H1 (cell line): ENCODE measurements at regions not wholly inside any gene's neighbourhood (a gene's known extent, or its start where the extent isn't known, plus 50 kb on each side); places are given as distances from the start of the nearest gene placed in this dataset.

ENCODE experiments used
- CTCF ChIA-PET: fragments of 300-600 bp; sonication (Branson Sonifier 250); formaldehyde crosslinking; loops from one replicate; lab custom pipeline; 2021; ENCODE audit not compliant: partially characterized antibody; lab: Charles Lee
- POLR2A ChIA-PET: fragments of 300-600 bp; sonication (Branson Sonifier 250); formaldehyde crosslinking; loops from one replicate; lab custom pipeline; 2021; ENCODE audit warnings: inconsistent platforms; ENCODE audit not compliant: partially characterized antibody; lab: Charles Lee
- DNase-seq, 2 experiments: peaks; one replicate each; pipeline versions ENCODE4 v3.0.0 to v3.0.0-alpha.2; 2010 to 2022; ENCODE audit warnings: low spot score in 2 of 2, low read depth in 1 of 2, mixed read lengths in 1 of 2
- FAIRE-seq: peaks from 2 replicates; lab custom pipeline; 2011; peaks lifted over from hg19 to GRCh38; lab: Jason Lieb, UNC
- H2AFZ ChIP-seq: 2 replicates; pipeline ENCODE4 v1.8.1; 2012; ENCODE audit warnings: low read length, inconsistent platforms
- H2AK5ac ChIP-seq: 2 replicates; pipeline ENCODE4 v1.6.1; 2013; ENCODE audit warnings: low read depth, low read length
- H2BK120ac ChIP-seq: replicated peaks from 2 replicates; pipeline ENCODE3; 2013; ENCODE audit warnings: low read depth, low read length, inconsistent platforms
- H2BK12ac ChIP-seq: 2 replicates; pipeline ENCODE4 v1.6.1; 2013; ENCODE audit warnings: low read depth, low read length
- H2BK15ac ChIP-seq: 2 replicates; pipeline ENCODE4 v1.6.1; 2013; ENCODE audit warnings: low read length
- H2BK20ac ChIP-seq: 2 replicates; pipeline ENCODE4 v1.6.1; 2013; ENCODE audit warnings: low read length
- H2BK5ac ChIP-seq: 2 replicates; pipeline ENCODE4 v1.6.1; 2013; ENCODE audit warnings: low read depth, low read length
- H3K14ac ChIP-seq: 2 replicates; pipeline ENCODE4 v1.6.1; 2013; ENCODE audit warnings: inconsistent platforms; ENCODE audit not compliant: insufficient read length
- H3K18ac ChIP-seq: 2 replicates; pipeline ENCODE4 v1.6.1; 2013; ENCODE audit warnings: low read length; ENCODE audit errors: extremely low read depth
- H3K23ac ChIP-seq: 2 replicates; pipeline ENCODE4 v1.6.1; 2013; ENCODE audit warnings: inconsistent platforms; ENCODE audit not compliant: insufficient read length
- H3K23me2 ChIP-seq: 2 replicates; pipeline ENCODE4 v1.6.1; 2013; ENCODE audit warnings: low read depth, low read length
- H3K27ac ChIP-seq: 2 replicates; pipeline ENCODE4 v1.6.1; 2011; ENCODE audit warnings: low read depth, low read length, inconsistent platforms
- H3K27me3 ChIP-seq, 4 experiments: replicated peaks in 1 of 4; 1 replicate in 1 of 4; 2 replicates in 3 of 4; pipeline versions ENCODE4 v1.6.1 to v1.8.1; 2011 to 2013; ENCODE audit warnings: low read length in 3 of 4, mild to moderate bottlenecking in 3 of 4, inconsistent platforms in 2 of 4, mixed read lengths in 2 of 4, moderate library complexity in 1 of 4; ENCODE audit not compliant: control insufficient read depth in 3 of 4, insufficient read depth in 3 of 4; ENCODE audit errors: extremely low read depth in 1 of 4
- H3K36me3 ChIP-seq, 4 experiments: 2 replicates each; pipeline versions ENCODE4 v1.6.1 to v1.8.1; 2011 to 2013; ENCODE audit warnings: mild to moderate bottlenecking in 4 of 4, low read length in 3 of 4, moderate library complexity in 2 of 4, control low read depth in 1 of 4, inconsistent platforms in 1 of 4; ENCODE audit not compliant: insufficient read depth in 4 of 4, control insufficient read depth in 2 of 4
- H3K4ac ChIP-seq: replicated peaks from 2 replicates; pipeline ENCODE3; 2013; ENCODE audit warnings: low read length, low read depth, mixed read lengths, inconsistent platforms; ENCODE audit not compliant: insufficient read length
- H3K4me1 ChIP-seq, 4 experiments: replicated peaks in 1 of 4; 1 replicate in 1 of 4; 2 replicates in 3 of 4; pipeline versions ENCODE4 v1.6.1 to v1.8.1; 2011 to 2013; ENCODE audit warnings: low read length in 3 of 4, inconsistent platforms in 2 of 4, mixed read lengths in 1 of 4; ENCODE audit not compliant: insufficient read depth in 4 of 4, control insufficient read depth in 3 of 4
- H3K4me2 ChIP-seq, 2 experiments: 2 replicates each; pipeline versions ENCODE4 v1.6.1 to v1.8.1; 2011 to 2013; ENCODE audit warnings: low read depth in 2 of 2, low read length in 2 of 2, control low read depth in 1 of 2, inconsistent platforms in 1 of 2, mild to moderate bottlenecking in 1 of 2; ENCODE audit not compliant: insufficient read depth in 1 of 2
- H3K4me3 ChIP-seq, 4 experiments: fragments of 200-600, 300-600 bp in 1 of 4; sonication (generic), shearing (Covaris generic), sonication (Bioruptor Twin) in 1 of 4; 2 replicates each; pipeline versions ENCODE4 v1.5.1 to v1.8.1; 2011 to 2016; ENCODE audit warnings: low read length in 4 of 4, low read depth in 3 of 4, control low read depth in 2 of 4, inconsistent platforms in 2 of 4, mild to moderate bottlenecking in 2 of 4, mixed read lengths in 1 of 4, moderate library complexity in 1 of 4; ENCODE audit not compliant: insufficient read depth in 2 of 4; ENCODE audit errors: extremely low read depth in 1 of 4
- H3K56ac ChIP-seq: replicated peaks from 2 replicates; pipeline ENCODE3; 2013; ENCODE audit warnings: low read depth, mild to moderate bottlenecking, mixed read lengths, low read length, inconsistent platforms; ENCODE audit not compliant: insufficient read length
- H3K79me1 ChIP-seq: 2 replicates; pipeline ENCODE4 v1.6.1; 2013; ENCODE audit warnings: low read depth, low read length, control low read depth
- H3K79me2 ChIP-seq, 2 experiments: 2 replicates each; pipeline versions ENCODE4 v1.6.1 to v1.8.1; 2012 to 2013; ENCODE audit warnings: low read length in 2 of 2, mild to moderate bottlenecking in 2 of 2, inconsistent platforms in 1 of 2; ENCODE audit not compliant: insufficient read depth in 2 of 2, control insufficient read depth in 1 of 2
- H3K9ac ChIP-seq, 4 experiments: replicated peaks in 1 of 4; 1 replicate in 1 of 4; 2 replicates in 3 of 4; pipeline versions ENCODE4 v1.6.1 to v1.8.1; 2011 to 2013; ENCODE audit warnings: low read depth in 3 of 4, low read length in 3 of 4, control low read depth in 2 of 4, mild to moderate bottlenecking in 2 of 4, moderate library complexity in 2 of 4, inconsistent platforms in 1 of 4; ENCODE audit errors: extremely low read depth in 1 of 4
- H3K9me3 ChIP-seq, 2 experiments: 2 replicates each; pipeline versions ENCODE4 v1.6.1 to v1.8.1; 2012 to 2013; ENCODE audit warnings: mild to moderate bottlenecking in 2 of 2, moderate library complexity in 2 of 2, control low read depth in 1 of 2, inconsistent platforms in 1 of 2, low read depth in 1 of 2, low read length in 1 of 2, mixed read lengths in 1 of 2; ENCODE audit not compliant: insufficient read depth in 2 of 2
- H4K20me1 ChIP-seq, 2 experiments: replicated peaks in 1 of 2; 2 replicates each; pipeline versions ENCODE3 to v1.8.1; 2011 to 2013; ENCODE audit warnings: inconsistent platforms in 2 of 2, low read length in 2 of 2, mild to moderate bottlenecking in 1 of 2; ENCODE audit not compliant: insufficient read depth in 2 of 2, control insufficient read depth in 1 of 2
- H4K5ac ChIP-seq: 2 replicates; pipeline ENCODE4 v1.6.1; 2013; ENCODE audit warnings: low read length, low read depth, mixed read lengths, inconsistent platforms; ENCODE audit not compliant: insufficient read length
- H4K8ac ChIP-seq: 2 replicates; pipeline ENCODE4 v1.8.0; 2013; ENCODE audit warnings: mild to moderate bottlenecking, moderate library complexity, low read length, inconsistent platforms; ENCODE audit not compliant: insufficient read depth; ENCODE audit errors: extremely low read depth
- H4K91ac ChIP-seq: replicated peaks from 2 replicates; pipeline ENCODE3; 2013; ENCODE audit warnings: low read length, mixed read lengths, inconsistent platforms; ENCODE audit not compliant: insufficient read length
- ATF2 ChIP-seq: IDR thresholded peaks from 2 replicates; pipeline ENCODE4 v1.6.1; 2012; ENCODE audit warnings: low read length, inconsistent platforms
- BRCA1 ChIP-seq: IDR thresholded peaks from 2 replicates; pipeline ENCODE4 v1.6.1; 2012; ENCODE audit warnings: low read depth, low read length, improper control_type of control experiment
- CEBPB ChIP-seq: IDR thresholded peaks from 2 replicates; pipeline ENCODE4 v1.6.1; 2012; ENCODE audit warnings: low read depth, low read length
- CHD1 ChIP-seq: IDR thresholded peaks from 2 replicates; pipeline ENCODE4 v1.6.1; 2012; ENCODE audit warnings: low read depth, low read length, improper control_type of control experiment
- E2F6 ChIP-seq: IDR thresholded peaks from 2 replicates; pipeline ENCODE4 v1.6.1; 2012; ENCODE audit warnings: inconsistent platforms
- EP300 ChIP-seq, 2 experiments: IDR thresholded peaks; 1 replicate in 1 of 2; 2 replicates in 1 of 2; pipeline ENCODE4 v1.6.1; 2011 to 2012; ENCODE audit warnings: low read depth in 2 of 2, low read length in 2 of 2, mild to moderate bottlenecking in 2 of 2, borderline replicate concordance in 1 of 2, inconsistent platforms in 1 of 2, moderate library complexity in 1 of 2
- GTF2F1 ChIP-seq: IDR thresholded peaks from 2 replicates; pipeline ENCODE4 v1.6.1; 2012; ENCODE audit warnings: low read depth, low read length, improper control_type of control experiment, borderline replicate concordance
- HDAC2 ChIP-seq, 2 experiments: fragments of 300-600 bp in 1 of 2; sonication (generic) in 1 of 2; IDR thresholded peaks; 2 replicates each; pipeline ENCODE4 v1.6.1; 2011 to 2012; ENCODE audit warnings: low read depth in 2 of 2, low read length in 2 of 2, mild to moderate bottlenecking in 2 of 2, moderate library complexity in 2 of 2, borderline replicate concordance in 1 of 2, inconsistent platforms in 1 of 2
- POLR2AphosphoS5 ChIP-seq: IDR thresholded peaks from 2 replicates; pipeline ENCODE4 v1.6.1; 2011; ENCODE audit warnings: low read depth, low read length
- RBBP5 ChIP-seq: IDR thresholded peaks from 2 replicates; pipeline ENCODE4 v1.7.1; 2012; ENCODE audit warnings: low read depth, mild to moderate bottlenecking, inconsistent platforms, low read length, moderate library complexity, borderline replicate concordance
- RNF2 ChIP-seq: fragments of 200-900, 300-1000 bp; sonication (generic); IDR thresholded peaks from 2 replicates; pipeline ENCODE4 v1.7.1; 2016; ENCODE audit warnings: borderline replicate concordance, low read depth, mild to moderate bottlenecking, antibody characterized with exemption, low read length; ENCODE audit not compliant: poor library complexity, severe bottlenecking; ENCODE audit errors: missing control alignments
- WGBS, 2 experiments: shearing (Covaris generic) in 1 of 2; methylation state at CpG; one replicate each; pipeline versions ENCODE4 v1.1.6 to v1.1.7; 2013 to 2015; ENCODE audit warnings: low lambda C conversion rate in 2 of 2, mixed read lengths in 2 of 2, inconsistent platforms in 1 of 2, low coverage in 1 of 2, missing lambda C conversion rate in 1 of 2; ENCODE audit not compliant: insufficient replicate concordance in 2 of 2, insufficient coverage in 1 of 2, insufficient read length in 1 of 2; ENCODE audit errors: extremely low coverage in 1 of 2, missing lambda C conversion rate in 1 of 2; 5-methylcytosine and 5-hydroxymethylcytosine counted together

GRCh38 chr1:115906627-115907026 is 65.7 kb upstream of the NHLH2 start:
- Histone ChIP-seq H3K4me3 (no peak overlapping the region), H3K9me3 (no peaks in the 10 kb centered on the region), H4K5ac (no peak overlapping the region), H3K27ac (no peak overlapping the region), H2BK20ac (no peak overlapping the region), H4K91ac (no peak overlapping the region), H3K79me2 (no peaks in the 10 kb centered on the region), H3K4me1 (peaks cover 0 to 4% (median 1%) of the 10 kb centered on the region in 4 experiments; a peak in 3 of 7 replicates), H3K56ac (no peak overlapping the region), H3K9ac (no peak overlapping the region), H3K14ac (no peak overlapping the region), H2AK5ac (no peak overlapping the region), H3K4me2 (no peak overlapping the region), H4K8ac (no peak overlapping the region), H3K23me2 (no peaks in the 10 kb centered on the region), H2BK5ac (no peak overlapping the region), H3K18ac (no peak overlapping the region), H3K79me1 (peaks cover 2% of the 10 kb centered on the region; the same call in 1 of the 2 replicates), H3K23ac (no peak overlapping the region), H3K36me3 (no peaks in the 10 kb centered on the region), H2AFZ (no peak overlapping the region), H2BK12ac (no peak overlapping the region), H2BK120ac (no peak overlapping the region), H3K4ac (no peak overlapping the region), H3K27me3 (peaks cover 0 to 1% (median 0%) of the 10 kb centered on the region in 4 experiments; a peak in 1 of 7 replicates), H2BK15ac (no peak overlapping the region), H4K20me1 (no peaks in the 10 kb centered on the region)
- DNase-seq: no peak
- no peak for FAIRE-seq
- CTCF ChIA-PET: interaction anchor here (0.6 to 1.1 kb wide), 2 partner anchors 14 to 62 kb away, joined by 3 to 4 read pairs; no protein-coding TSS in a partner anchor
- WGBS, 2 experiments: 100% methylated on average over 1 of the region's 1 CpG; no CpG with 5 or more reads in 1 of the 2 experiments
- POLR2A ChIA-PET: no interaction called here
- TF ChIP-seq GTF2F1: no peak
- TF ChIP-seq RBBP5: no peak
- TF ChIP-seq HDAC2 (IDR thresholded peaks at IDR 0.05; ENCODE audit: borderline replicate concordance in 1 of 2, low read depth in 2 of 2, low read length in 2 of 2): no peak
- TF ChIP-seq E2F6: no peak
- no peak for TF ChIP-seq ATF2
- no peak for TF ChIP-seq RNF2
- TF ChIP-seq POLR2AphosphoS5: no peak
- TF ChIP-seq EP300 (IDR thresholded peaks at IDR 0.05; ENCODE audit: borderline replicate concordance in 1 of 2, low read depth in 2 of 2, low read length in 2 of 2): no peak
- TF ChIP-seq CHD1: no peak
- TF ChIP-seq CEBPB: no peak
- no peak for TF ChIP-seq BRCA1
